HL-60 (cell line): ENCODE measurements at regions not wholly inside any gene's neighbourhood (a gene's known extent, or its start where the extent isn't known, plus 50 kb on each side); places are given as distances from the start of the nearest gene placed in this dataset.

Experiments
- DNase-seq, 2 experiments: peaks; one replicate each; pipeline ENCODE4 v3.0.0-alpha.2; 2010 to 2020; ENCODE audit warnings: low read depth in 1 of 2, low spot score in 1 of 2
- H3K27ac ChIP-seq: fragments of 250-450 bp; sonication (Bioruptor Pico); replicated peaks from 2 replicates; pipeline ENCODE4 v1.5.1; 2020; ENCODE audit warnings: mild to moderate bottlenecking, moderate library complexity
- H3K27me3 ChIP-seq: fragments of 250-450 bp; sonication (Bioruptor Pico); 2 replicates; pipeline ENCODE4 v1.5.1; 2021; ENCODE audit warnings: mild to moderate bottlenecking, moderate library complexity; ENCODE audit not compliant: insufficient read depth, poor library complexity, severe bottlenecking
- H3K4me3 ChIP-seq: replicated peaks from 2 replicates; pipeline ENCODE4 v1.5.1; 2011; ENCODE audit warnings: mild to moderate bottlenecking, control low read depth, low read length; ENCODE audit not compliant: insufficient read depth
- GABPA ChIP-seq: IDR thresholded peaks from 2 replicates; pipeline ENCODE4 v1.6.1; 2012; ENCODE audit warnings: low read depth
- POLR2AphosphoS5 ChIP-seq: IDR thresholded peaks from 2 replicates; pipeline ENCODE4 v1.6.1; 2012; ENCODE audit warnings: low read depth
- SPI1 ChIP-seq: IDR thresholded peaks from 2 replicates; pipeline ENCODE4 v1.6.1; 2012; ENCODE audit warnings: low read depth, mild to moderate bottlenecking, borderline replicate concordance
- TF ChIP-seq, protein P1 (sequence below): IDR thresholded peaks from 2 replicates; pipeline ENCODE4 v1.6.1; 2012; ENCODE audit warnings: low read depth; ENCODE audit not compliant: insufficient replicate concordance
- TF ChIP-seq, protein P2 (sequence below): IDR thresholded peaks from one replicate; pipeline ENCODE4 v1.5.1; 2011; ENCODE audit warnings: low read length, control low read depth, inconsistent platforms; ENCODE audit not compliant: insufficient read depth

DNA sequence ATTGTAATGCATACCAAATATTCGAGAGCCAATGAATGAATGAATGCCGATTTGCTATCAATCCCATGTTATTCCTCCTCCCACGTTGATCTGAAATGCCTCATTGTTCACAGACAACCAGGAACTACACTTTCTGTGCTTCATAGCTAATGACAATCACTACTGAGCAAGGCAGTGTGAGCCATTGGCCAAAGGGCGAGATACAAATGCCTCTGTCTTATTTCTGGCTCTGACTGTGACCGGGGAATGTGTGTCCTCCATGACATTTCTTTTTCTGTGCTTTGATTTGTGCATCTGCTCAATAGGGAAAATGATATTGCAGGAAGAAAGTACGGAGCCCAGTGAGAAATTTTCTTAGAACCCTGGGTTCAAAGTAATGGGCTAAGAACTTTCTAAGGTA is 217.1 kb downstream of the CXCL12 start:
- H3K4me3 ChIP-seq: no peak overlapping the region
- no peak for DNase-seq
- no peak overlapping the region for H3K27ac ChIP-seq
- H3K27me3 ChIP-seq: no peaks in the 10 kb centered on the region
- TF ChIP-seq, protein P1, sequence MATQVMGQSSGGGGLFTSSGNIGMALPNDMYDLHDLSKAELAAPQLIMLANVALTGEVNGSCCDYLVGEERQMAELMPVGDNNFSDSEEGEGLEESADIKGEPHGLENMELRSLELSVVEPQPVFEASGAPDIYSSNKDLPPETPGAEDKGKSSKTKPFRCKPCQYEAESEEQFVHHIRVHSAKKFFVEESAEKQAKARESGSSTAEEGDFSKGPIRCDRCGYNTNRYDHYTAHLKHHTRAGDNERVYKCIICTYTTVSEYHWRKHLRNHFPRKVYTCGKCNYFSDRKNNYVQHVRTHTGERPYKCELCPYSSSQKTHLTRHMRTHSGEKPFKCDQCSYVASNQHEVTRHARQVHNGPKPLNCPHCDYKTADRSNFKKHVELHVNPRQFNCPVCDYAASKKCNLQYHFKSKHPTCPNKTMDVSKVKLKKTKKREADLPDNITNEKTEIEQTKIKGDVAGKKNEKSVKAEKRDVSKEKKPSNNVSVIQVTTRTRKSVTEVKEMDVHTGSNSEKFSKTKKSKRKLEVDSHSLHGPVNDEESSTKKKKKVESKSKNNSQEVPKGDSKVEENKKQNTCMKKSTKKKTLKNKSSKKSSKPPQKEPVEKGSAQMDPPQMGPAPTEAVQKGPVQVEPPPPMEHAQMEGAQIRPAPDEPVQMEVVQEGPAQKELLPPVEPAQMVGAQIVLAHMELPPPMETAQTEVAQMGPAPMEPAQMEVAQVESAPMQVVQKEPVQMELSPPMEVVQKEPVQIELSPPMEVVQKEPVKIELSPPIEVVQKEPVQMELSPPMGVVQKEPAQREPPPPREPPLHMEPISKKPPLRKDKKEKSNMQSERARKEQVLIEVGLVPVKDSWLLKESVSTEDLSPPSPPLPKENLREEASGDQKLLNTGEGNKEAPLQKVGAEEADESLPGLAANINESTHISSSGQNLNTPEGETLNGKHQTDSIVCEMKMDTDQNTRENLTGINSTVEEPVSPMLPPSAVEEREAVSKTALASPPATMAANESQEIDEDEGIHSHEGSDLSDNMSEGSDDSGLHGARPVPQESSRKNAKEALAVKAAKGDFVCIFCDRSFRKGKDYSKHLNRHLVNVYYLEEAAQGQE: no peak
- TF ChIP-seq GABPA (no peak), POLR2AphosphoS5 (no peak), SPI1 (no peak)
- TF ChIP-seq, protein P2, sequence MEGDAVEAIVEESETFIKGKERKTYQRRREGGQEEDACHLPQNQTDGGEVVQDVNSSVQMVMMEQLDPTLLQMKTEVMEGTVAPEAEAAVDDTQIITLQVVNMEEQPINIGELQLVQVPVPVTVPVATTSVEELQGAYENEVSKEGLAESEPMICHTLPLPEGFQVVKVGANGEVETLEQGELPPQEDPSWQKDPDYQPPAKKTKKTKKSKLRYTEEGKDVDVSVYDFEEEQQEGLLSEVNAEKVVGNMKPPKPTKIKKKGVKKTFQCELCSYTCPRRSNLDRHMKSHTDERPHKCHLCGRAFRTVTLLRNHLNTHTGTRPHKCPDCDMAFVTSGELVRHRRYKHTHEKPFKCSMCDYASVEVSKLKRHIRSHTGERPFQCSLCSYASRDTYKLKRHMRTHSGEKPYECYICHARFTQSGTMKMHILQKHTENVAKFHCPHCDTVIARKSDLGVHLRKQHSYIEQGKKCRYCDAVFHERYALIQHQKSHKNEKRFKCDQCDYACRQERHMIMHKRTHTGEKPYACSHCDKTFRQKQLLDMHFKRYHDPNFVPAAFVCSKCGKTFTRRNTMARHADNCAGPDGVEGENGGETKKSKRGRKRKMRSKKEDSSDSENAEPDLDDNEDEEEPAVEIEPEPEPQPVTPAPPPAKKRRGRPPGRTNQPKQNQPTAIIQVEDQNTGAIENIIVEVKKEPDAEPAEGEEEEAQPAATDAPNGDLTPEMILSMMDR: no peak

DNA sequence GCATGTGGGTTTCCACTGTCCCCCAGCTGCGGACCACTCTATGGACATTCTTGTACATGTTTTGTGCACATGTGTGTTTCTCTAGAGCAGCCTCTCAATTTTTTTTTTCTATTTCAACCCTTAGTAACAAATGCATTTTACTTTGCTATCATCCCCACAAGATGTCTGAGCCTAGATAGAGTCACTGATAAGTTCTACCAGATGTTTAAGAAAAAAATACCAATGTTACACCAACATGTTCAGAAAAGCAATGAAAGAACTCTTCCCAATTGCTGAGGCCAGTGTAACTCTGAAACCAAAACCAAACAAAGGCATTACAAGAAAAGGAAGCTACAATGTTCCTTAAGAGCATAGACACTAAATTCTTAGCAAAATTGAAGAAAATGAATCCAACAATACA is 218.5 kb downstream of the CXCL12 start:
- Histone ChIP-seq H3K27me3 (no peaks in the 10 kb centered on the region), H3K4me3 (no peak overlapping the region), H3K27ac (no peak overlapping the region)
- TF ChIP-seq SPI1: no peak
- no peak for DNase-seq

DNA sequence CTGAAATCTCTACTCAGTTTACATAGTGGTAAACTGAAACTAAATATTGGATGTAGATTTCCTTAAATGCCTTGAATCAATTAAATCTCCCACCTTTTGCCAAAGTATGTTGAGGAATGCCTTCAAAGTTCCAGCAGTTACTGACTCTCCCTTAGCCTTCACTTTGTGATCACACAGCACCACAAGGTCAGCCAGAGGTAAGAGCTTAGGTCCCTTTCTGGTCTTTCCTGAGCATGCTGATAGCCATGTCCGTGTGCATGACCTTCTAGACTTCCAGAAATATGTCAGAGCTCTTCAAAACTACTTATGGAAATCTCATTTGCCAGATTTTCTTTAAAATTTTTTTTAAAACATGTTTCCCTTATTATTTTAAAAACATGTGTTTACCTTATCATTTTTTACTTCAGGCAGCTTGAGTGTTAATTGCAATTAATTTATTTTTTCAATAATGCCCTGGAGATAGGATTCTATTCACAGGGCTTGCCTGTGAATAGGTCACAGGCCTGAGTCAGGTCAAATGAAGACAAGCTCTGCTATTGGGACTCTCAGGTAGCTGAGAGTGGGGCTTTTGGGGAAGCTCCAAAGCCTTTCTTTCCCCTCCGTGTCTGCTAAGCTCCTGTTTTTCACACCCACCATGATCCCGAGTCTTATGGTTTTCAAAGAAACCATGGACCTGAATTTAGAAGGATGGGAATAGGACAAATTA is 220.5 kb downstream of the CXCL12 start:
- TF ChIP-seq POLR2AphosphoS5: no peak
- TF ChIP-seq SPI1: no peak
- TF ChIP-seq, protein P2: no peak
- TF ChIP-seq GABPA: no peak
- TF ChIP-seq, protein P1: no peak
- no peak for DNase-seq
- H3K27ac ChIP-seq: no peak overlapping the region
- H3K27me3 ChIP-seq: no peaks in the 10 kb centered on the region
- no peak overlapping the region for H3K4me3 ChIP-seq

DNA sequence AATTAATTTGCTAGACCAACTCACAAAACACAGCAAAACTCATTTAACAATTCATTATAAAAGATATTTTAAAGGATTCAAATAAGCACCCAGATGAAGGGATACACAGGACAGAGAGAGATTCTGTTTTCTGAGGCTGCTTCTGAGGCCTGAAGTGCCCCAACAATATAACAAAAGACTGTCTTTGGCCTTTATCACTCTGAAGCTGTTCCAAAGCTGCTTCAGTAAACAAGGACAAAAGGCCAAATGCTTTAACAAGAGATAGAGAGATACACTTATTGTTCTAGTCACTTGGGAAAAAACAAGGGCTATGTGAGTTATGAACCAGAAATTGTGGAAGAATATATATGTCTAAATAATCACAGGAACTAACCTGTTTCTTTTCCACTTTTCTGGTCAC is 223.7 kb downstream of the CXCL12 start:
- DNase-seq: no peak
- H3K4me3 ChIP-seq: no peak overlapping the region
- TF ChIP-seq, protein P1: no peak
- TF ChIP-seq, protein P2: no peak
- no peak for TF ChIP-seq POLR2AphosphoS5
- no peak for TF ChIP-seq GABPA
- no peaks in the 10 kb centered on the region for H3K27me3 ChIP-seq
- no peak overlapping the region for H3K27ac ChIP-seq
